ENCODE measurements at regions not wholly inside any gene's neighbourhood (a gene's known extent, or its start where the extent isn't known, plus 50 kb on each side); places are given as distances from the start of the nearest gene placed in this dataset.

- Histone ChIP-seq H3K27me3 (ENCODE audit: insufficient read depth, low read length) (no peaks in the 10 kb centered on the region), H3K9ac (ENCODE audit: low read length) (no peak overlapping the region), H3K4me3 (ENCODE audit: insufficient read depth, low read depth, low read length) (no peak overlapping the region), H2AFZ (ENCODE audit: low read depth, low read length) (no peak overlapping the region), H3K79me2 (ENCODE audit: insufficient read depth, low read length) (no peaks in the 10 kb centered on the region), H3K9me3 (ENCODE audit: insufficient read depth, low read depth, low read length) (no peaks in the 10 kb centered on the region), H3K4me2 (ENCODE audit: low read length) (no peak overlapping the region), H3K36me3 (ENCODE audit: insufficient read depth, low read length) (no peaks in the 10 kb centered on the region), H3K4me1 (ENCODE audit: insufficient read depth, low read length) (peaks cover 4% of the 10 kb centered on the region), H3K27ac (ENCODE audit: low read depth, low read length) (no peak overlapping the region), H4K20me1 (ENCODE audit: insufficient read depth, low read length) (no peaks in the 10 kb centered on the region)
- Mint-ChIP-seq H3K27ac (ENCODE audit: unreplicated experiment) (no peak overlapping the region), H3K27me3 (ENCODE audit: low read depth, unreplicated experiment) (no peaks in the 10 kb centered on the region), H3K36me3 (ENCODE audit: low read depth, unreplicated experiment) (peaks cover 10% of the 10 kb centered on the region), H3K9me3 (ENCODE audit: unreplicated experiment) (peaks cover 7% of the 10 kb centered on the region), H3K4me1 (ENCODE audit: low read depth, unreplicated experiment) (no peaks in the 10 kb centered on the region), H3K4me3 (ENCODE audit: unreplicated experiment) (no peak overlapping the region)
- DNase-seq (ENCODE audit: low read depth) (no peak), FAIRE-seq (no peak)
- TF ChIP-seq, protein P1, sequence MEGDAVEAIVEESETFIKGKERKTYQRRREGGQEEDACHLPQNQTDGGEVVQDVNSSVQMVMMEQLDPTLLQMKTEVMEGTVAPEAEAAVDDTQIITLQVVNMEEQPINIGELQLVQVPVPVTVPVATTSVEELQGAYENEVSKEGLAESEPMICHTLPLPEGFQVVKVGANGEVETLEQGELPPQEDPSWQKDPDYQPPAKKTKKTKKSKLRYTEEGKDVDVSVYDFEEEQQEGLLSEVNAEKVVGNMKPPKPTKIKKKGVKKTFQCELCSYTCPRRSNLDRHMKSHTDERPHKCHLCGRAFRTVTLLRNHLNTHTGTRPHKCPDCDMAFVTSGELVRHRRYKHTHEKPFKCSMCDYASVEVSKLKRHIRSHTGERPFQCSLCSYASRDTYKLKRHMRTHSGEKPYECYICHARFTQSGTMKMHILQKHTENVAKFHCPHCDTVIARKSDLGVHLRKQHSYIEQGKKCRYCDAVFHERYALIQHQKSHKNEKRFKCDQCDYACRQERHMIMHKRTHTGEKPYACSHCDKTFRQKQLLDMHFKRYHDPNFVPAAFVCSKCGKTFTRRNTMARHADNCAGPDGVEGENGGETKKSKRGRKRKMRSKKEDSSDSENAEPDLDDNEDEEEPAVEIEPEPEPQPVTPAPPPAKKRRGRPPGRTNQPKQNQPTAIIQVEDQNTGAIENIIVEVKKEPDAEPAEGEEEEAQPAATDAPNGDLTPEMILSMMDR (IDR thresholded peaks at IDR 0.05; ENCODE audit: insufficient read depth, low read depth, low read length), result no peak
- TF ChIP-seq EZH2 (IDR thresholded peaks at IDR 0.05; ENCODE audit: insufficient read depth, low read length), result no peak
Observed at GRCh38 chr14:71632440-71632946, 299.7 kb upstream of the RGS6 start.

DNA sequence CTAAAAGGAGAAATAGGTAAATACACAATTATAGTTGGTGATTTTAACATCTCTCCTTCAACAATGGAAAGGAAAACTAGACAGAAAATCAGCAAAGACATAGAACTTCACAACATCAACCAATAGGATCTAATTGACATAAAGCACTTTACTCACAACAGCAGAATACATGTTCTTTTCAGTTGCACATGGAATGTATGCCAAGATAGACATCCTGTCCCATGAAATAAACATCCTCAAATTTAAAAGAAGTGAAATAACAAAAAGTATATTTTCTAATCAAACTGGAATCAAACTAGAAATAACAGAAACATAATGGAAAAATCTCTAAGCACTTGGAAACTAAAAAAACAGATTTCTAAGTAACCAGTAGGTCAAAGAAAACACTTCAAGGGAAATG lies 296.2 kb upstream of the RGS6 start:
- no peak overlapping the region for H3K4me3 Mint-ChIP-seq (ENCODE audit: unreplicated experiment)
- H3K27ac Mint-ChIP-seq (ENCODE audit: unreplicated experiment), result no peak overlapping the region
- H3K9me3 Mint-ChIP-seq (ENCODE audit: unreplicated experiment), result peaks cover 7% of the 10 kb centered on the region
- no peaks in the 10 kb centered on the region for H3K27me3 ChIP-seq (ENCODE audit: insufficient read depth, low read length)
- no peak overlapping the region for H3K4me3 ChIP-seq (ENCODE audit: insufficient read depth, low read depth, low read length)
- no peak overlapping the region for H3K9ac ChIP-seq (ENCODE audit: low read length)
- H3K9me3 ChIP-seq (ENCODE audit: insufficient read depth, low read depth, low read length), result no peaks in the 10 kb centered on the region
- peaks cover 10% of the 10 kb centered on the region for H3K36me3 Mint-ChIP-seq (ENCODE audit: low read depth, unreplicated experiment)
- no peaks in the 10 kb centered on the region for H3K79me2 ChIP-seq (ENCODE audit: insufficient read depth, low read length)
- no peaks in the 10 kb centered on the region for H4K20me1 ChIP-seq (ENCODE audit: insufficient read depth, low read length)
- H3K4me2 ChIP-seq (ENCODE audit: low read length), result no peak overlapping the region
- H3K4me1 ChIP-seq (ENCODE audit: insufficient read depth, low read length), result no peaks in the 10 kb centered on the region
- H3K27ac ChIP-seq (ENCODE audit: low read depth, low read length), result no peak overlapping the region
- no peak overlapping the region for H2AFZ ChIP-seq (ENCODE audit: low read depth, low read length)
- DNase-seq (ENCODE audit: low read depth), result no peak
- no peak for FAIRE-seq
- H3K36me3 ChIP-seq (ENCODE audit: insufficient read depth, low read length), result no peaks in the 10 kb centered on the region
- TF ChIP-seq, protein P1 (IDR thresholded peaks at IDR 0.05; ENCODE audit: insufficient read depth, low read depth, low read length), result no peak
- no peaks in the 10 kb centered on the region for H3K4me1 Mint-ChIP-seq (ENCODE audit: low read depth, unreplicated experiment)
- no peaks in the 10 kb centered on the region for H3K27me3 Mint-ChIP-seq (ENCODE audit: low read depth, unreplicated experiment)

DNA sequence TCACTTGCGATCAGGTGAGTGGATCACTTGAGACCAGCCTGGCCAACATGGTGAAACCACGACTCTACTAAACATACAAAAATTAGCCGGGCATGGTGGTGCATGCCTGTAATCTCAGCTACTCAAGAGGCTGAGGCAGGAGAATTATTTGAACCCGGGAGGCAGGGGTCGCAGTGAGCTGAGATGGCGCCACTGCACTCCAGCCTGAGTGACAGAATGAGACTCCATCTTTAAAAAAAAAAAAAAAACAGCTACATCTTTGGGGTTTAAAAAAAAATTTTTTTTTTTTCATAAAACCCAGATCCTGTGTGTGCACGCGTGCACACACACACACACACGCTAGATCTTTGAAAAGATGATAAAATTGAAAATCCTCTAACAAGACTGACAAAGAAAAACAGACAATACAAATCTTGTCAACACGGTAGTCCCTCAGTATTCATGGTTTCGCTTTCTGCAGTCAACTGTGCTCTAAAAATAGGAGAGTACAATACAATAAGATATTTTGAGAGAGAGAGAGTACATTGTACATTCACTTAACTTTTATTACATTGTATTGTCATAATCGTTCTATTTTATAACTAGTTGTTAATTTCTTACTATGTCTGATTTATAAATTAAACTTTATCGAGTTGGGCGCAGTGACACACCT lies 295.3 kb upstream of the RGS6 start:
- no peak overlapping the region for H3K4me2 ChIP-seq (ENCODE audit: low read length)
- no peak overlapping the region for H2AFZ ChIP-seq (ENCODE audit: low read depth, low read length)
- H3K4me3 Mint-ChIP-seq (ENCODE audit: unreplicated experiment), result no peak overlapping the region

More for the DNA sequence above, 295.3 kb upstream of the RGS6 start:
- no peaks in the 10 kb centered on the region for H3K9me3 ChIP-seq (ENCODE audit: insufficient read depth, low read depth, low read length)
- Mint-ChIP-seq H3K4me1 (ENCODE audit: low read depth, unreplicated experiment) (no peaks in the 10 kb centered on the region), H3K27ac (ENCODE audit: unreplicated experiment) (no peak overlapping the region), H3K36me3 (ENCODE audit: low read depth, unreplicated experiment) (peaks cover 10% of the 10 kb centered on the region), H3K9me3 (ENCODE audit: unreplicated experiment) (peaks cover 7% of the 10 kb centered on the region), H3K27me3 (ENCODE audit: low read depth, unreplicated experiment) (no peaks in the 10 kb centered on the region)
- FAIRE-seq, result no peak
- no peak for TF ChIP-seq EZH2 (IDR thresholded peaks at IDR 0.05; ENCODE audit: insufficient read depth, low read length)
- TF ChIP-seq, protein P1 (IDR thresholded peaks at IDR 0.05; ENCODE audit: insufficient read depth, low read depth, low read length), result no peak
- no peaks in the 10 kb centered on the region for H3K27me3 ChIP-seq (ENCODE audit: insufficient read depth, low read length)
- no peak for DNase-seq (ENCODE audit: low read depth)
- no peaks in the 10 kb centered on the region for H3K79me2 ChIP-seq (ENCODE audit: insufficient read depth, low read length)
- H3K4me3 ChIP-seq (ENCODE audit: insufficient read depth, low read depth, low read length), result no peak overlapping the region
- H4K20me1 ChIP-seq (ENCODE audit: insufficient read depth, low read length), result no peaks in the 10 kb centered on the region
- H3K9ac ChIP-seq (ENCODE audit: low read length), result no peak overlapping the region
- no peak overlapping the region for H3K27ac ChIP-seq (ENCODE audit: low read depth, low read length)
- no peaks in the 10 kb centered on the region for H3K36me3 ChIP-seq (ENCODE audit: insufficient read depth, low read length)
- no peaks in the 10 kb centered on the region for H3K4me1 ChIP-seq (ENCODE audit: insufficient read depth, low read length)
